C4-2B (cell line): ENCODE measurements at regions not wholly inside any gene's neighbourhood (a gene's known extent, or its start where the extent isn't known, plus 50 kb on each side); places are given as distances from the start of the nearest gene placed in this dataset.

Source experiments
- H3K27ac ChIP-seq: fragments of 450-650 bp; 2 replicates; pipeline ENCODE4 v1.5.1; 2017
- CTCF ChIP-seq: fragments of 450-650 bp; conservative IDR thresholded peaks from 2 replicates; pipeline ENCODE4 v1.5.1; 2017; ENCODE audit warnings: mild to moderate bottlenecking
- ZFX ChIP-seq: fragments of 450-650 bp; IDR thresholded peaks from 2 replicates; pipeline ENCODE4 v1.6.1; 2017

DNA sequence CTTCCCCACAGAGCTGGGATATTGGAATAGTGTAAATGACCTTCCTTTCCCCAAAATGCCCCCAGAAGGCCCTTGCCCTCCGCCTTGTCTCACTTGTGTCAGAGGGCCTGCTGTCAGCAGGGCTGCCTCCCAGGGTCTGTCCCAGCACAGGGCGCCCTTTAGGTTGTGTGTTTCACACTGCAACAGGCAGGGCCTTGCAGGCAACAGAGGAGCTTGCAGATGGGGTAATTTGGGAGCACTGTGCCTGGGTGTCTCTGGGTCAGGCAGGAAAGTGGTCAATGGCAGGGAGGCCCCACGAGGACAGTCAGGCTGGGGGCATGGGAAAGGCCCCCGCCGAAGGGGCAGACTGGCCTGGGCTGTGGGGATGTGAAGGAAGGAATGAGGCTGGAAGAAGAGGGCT lies 130.7 kb downstream of the ASB1 start:
- H3K27ac ChIP-seq, result no peak overlapping the region
- TF ChIP-seq CTCF, result no peak
- TF ChIP-seq ZFX, result no peak

DNA sequence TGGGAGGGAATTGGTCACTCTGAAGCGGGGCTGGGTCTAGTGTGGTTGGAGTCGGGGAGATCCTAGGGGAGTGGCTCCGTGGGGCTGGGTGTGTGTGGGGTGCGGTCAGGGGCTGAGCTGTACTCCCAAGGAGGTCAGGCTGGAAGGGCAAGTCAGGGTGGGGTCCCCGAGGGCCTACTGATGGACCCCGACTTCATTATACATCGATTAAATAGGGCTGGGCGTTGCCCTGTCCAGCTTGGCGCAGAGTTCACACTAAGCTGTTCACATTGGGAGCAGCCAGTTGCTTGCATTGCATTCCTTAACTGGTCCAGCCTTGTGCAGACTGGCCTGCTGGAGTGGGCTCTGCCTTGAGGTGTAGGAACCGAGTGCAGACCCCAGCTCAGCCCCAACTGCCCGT lies 131.2 kb downstream of the ASB1 start:
- no peak for TF ChIP-seq ZFX
- TF ChIP-seq CTCF, result no peak
- no peak overlapping the region for H3K27ac ChIP-seq

DNA sequence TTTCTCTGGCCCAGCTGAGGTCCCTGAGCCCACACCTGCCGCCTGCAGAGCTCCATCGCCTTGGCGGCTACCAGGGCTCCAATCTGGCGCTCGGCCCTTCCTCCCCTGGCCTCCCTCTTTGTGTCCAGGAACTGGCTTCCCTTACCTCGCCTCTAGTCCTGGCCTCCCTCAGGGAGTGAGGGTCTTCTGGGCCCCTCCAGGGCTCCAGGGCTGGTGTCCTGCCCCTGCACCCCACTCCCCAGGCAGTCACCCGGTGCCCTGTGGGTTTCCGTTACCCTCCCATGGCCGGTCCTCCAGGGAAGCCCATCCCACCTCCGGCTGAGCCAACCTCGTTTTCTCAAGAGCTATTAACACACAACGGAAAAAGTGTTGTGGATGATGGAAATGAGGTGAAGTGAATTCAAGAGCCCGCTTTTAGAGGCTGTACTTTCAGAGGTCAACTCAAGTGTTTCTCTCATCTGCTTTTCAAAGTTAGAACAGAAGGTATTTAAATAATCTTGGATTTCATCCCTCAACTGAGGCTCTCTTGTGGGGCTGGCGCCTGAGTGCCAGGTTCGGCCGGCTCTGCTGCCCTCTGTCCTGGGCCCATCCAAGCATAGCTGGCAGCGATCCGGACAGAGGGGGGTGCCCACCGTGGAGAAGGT lies 131.9 kb downstream of the ASB1 start:
- no peak for TF ChIP-seq ZFX
- TF ChIP-seq CTCF, result no peak
- H3K27ac ChIP-seq, result no peak overlapping the region

- H3K27ac ChIP-seq, result no peak overlapping the region
- TF ChIP-seq ZFX, result no peak
- no peak for TF ChIP-seq CTCF
These were observed 133.5 kb downstream of the ASB1 start for GRCh38 chr2:238560234-238560633.

GRCh38 chr2:238561230-238561629 lies 134.5 kb downstream of the ASB1 start:
- H3K27ac ChIP-seq, result no peak overlapping the region
- TF ChIP-seq CTCF, result no peak
- no peak for TF ChIP-seq ZFX

- no peak overlapping the region for H3K27ac ChIP-seq
- TF ChIP-seq ZFX, result no peak
- TF ChIP-seq CTCF, result no peak
These were observed 135.7 kb downstream of the ASB1 start for GRCh38 chr2:238562446-238562845.

DNA sequence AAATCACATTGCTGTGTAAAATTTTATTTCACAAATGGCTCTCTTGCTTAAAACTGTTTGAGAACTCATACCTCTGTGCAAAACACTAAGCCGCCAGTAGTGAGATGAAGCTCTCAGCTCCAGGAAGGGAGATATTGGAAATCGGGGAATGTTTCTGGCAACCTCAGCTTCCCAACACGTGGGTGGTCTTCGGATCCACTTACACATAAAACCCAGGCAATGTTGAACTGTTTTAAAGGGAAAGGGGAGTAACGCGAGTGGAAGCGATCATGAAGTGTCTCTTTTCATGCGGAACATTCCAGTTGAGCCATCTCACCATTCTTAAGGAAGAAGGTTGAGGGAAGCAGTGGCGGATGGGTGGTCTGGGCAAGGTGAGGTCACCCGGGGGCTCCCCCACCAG lies 136.8 kb downstream of the ASB1 start:
- no peak for TF ChIP-seq ZFX
- TF ChIP-seq CTCF, result no peak
- no peak overlapping the region for H3K27ac ChIP-seq
